ENCODE measurements at regions not wholly inside any gene's neighbourhood (a gene's known extent, or its start where the extent isn't known, plus 50 kb on each side); places are given as distances from the start of the nearest gene placed in this dataset. TPM values are rescaled to one million over a fixed set of nuclear protein-coding genes. Genes with fewer than 3 reads are reported as not detected.

GRCh38 chr7:50836646-50837045, 54.0 kb upstream of the GRB10 start:
- DNase-seq (ENCODE audit: extremely low spot score in 2 of 2), result no peak
- TF ChIP-seq POLR2A (IDR thresholded peaks at IDR 0.05) (no peak), CTCF (IDR thresholded peaks at IDR 0.05) (no peak), POLR2AphosphoS5 (IDR thresholded peaks at IDR 0.05; ENCODE audit: insufficient read depth in 1 of 2, low read depth in 1 of 2) (no peak)
- intact Hi-C loops (cut with DNase I), result no loop called here
- Histone ChIP-seq H3K36me3 (no peaks in the 10 kb centered on the region), H3K27me3 (no peaks in the 10 kb centered on the region), H3K4me1 (no peaks in the 10 kb centered on the region), H3K27ac (no peak overlapping the region), H3K4me3 (no peak overlapping the region), H3K9me3 (no peaks in the 10 kb centered on the region)

- Histone ChIP-seq H3K36me3 (no peaks in the 10 kb centered on the region), H3K9me3 (no peaks in the 10 kb centered on the region), H3K27me3 (no peaks in the 10 kb centered on the region), H3K27ac (no peak overlapping the region), H3K4me3 (no peak overlapping the region), H3K4me1 (no peaks in the 10 kb centered on the region)
- DNase-seq (ENCODE audit: extremely low spot score in 2 of 2), result no peak
- TF ChIP-seq POLR2AphosphoS5 (IDR thresholded peaks at IDR 0.05; ENCODE audit: insufficient read depth in 1 of 2, low read depth in 1 of 2) (no peak), CTCF (IDR thresholded peaks at IDR 0.05) (no peak), POLR2A (IDR thresholded peaks at IDR 0.05) (no peak)
- intact Hi-C loops (cut with DNase I), result no loop called here
Measured at GRCh38 chr7:50835156-50835555, 52.5 kb upstream of the GRB10 start.

GRCh38 chr7:50834679-50835078, 52.0 kb upstream of the GRB10 start:
- Histone ChIP-seq H3K36me3 (no peaks in the 10 kb centered on the region), H3K9me3 (no peaks in the 10 kb centered on the region), H3K27me3 (no peaks in the 10 kb centered on the region), H3K4me3 (no peak overlapping the region), H3K4me1 (no peaks in the 10 kb centered on the region), H3K27ac (no peak overlapping the region)
- intact Hi-C loops (cut with DNase I), result no loop called here
- no peak for DNase-seq (ENCODE audit: extremely low spot score in 2 of 2)
- TF ChIP-seq CTCF (IDR thresholded peaks at IDR 0.05) (no peak), POLR2A (IDR thresholded peaks at IDR 0.05) (no peak), POLR2AphosphoS5 (IDR thresholded peaks at IDR 0.05; ENCODE audit: insufficient read depth in 1 of 2, low read depth in 1 of 2) (no peak)

DNA sequence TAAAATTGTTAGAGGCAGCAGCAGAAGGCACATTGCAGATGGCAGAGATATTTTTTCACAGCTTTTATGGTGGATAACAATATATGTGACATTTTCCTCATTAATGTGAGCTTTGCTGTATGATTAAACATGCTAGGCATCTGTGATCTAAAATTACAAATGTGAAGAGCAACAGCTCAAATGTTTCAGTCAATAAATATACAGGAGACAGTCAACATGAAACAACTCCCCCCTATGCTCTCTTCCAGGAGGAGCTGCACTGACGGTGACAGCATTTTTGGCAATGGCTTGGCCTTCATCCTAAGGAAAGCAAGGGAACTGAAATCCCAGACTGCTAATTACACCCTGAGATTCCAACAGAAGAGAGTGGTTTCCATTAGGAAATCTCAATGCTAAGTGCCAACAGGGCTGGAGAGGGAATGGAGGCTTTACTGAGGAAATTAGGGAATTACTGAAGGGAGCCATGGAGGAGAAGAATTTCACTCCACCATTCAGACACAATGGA, 51.4 kb upstream of the GRB10 start:
- Histone ChIP-seq H3K27ac (no peak overlapping the region), H3K4me1 (no peaks in the 10 kb centered on the region), H3K36me3 (no peaks in the 10 kb centered on the region), H3K27me3 (no peaks in the 10 kb centered on the region), H3K4me3 (no peak overlapping the region), H3K9me3 (no peaks in the 10 kb centered on the region)
- no peak for TF ChIP-seq POLR2A (IDR thresholded peaks at IDR 0.05)
- TF ChIP-seq CTCF (IDR thresholded peaks at IDR 0.05), result no peak
- no peak for TF ChIP-seq POLR2AphosphoS5 (IDR thresholded peaks at IDR 0.05; ENCODE audit: insufficient read depth in 1 of 2, low read depth in 1 of 2)
- intact Hi-C loops (cut with DNase I), result no loop called here
- DNase-seq (ENCODE audit: extremely low spot score in 2 of 2), result no peak

DNA sequence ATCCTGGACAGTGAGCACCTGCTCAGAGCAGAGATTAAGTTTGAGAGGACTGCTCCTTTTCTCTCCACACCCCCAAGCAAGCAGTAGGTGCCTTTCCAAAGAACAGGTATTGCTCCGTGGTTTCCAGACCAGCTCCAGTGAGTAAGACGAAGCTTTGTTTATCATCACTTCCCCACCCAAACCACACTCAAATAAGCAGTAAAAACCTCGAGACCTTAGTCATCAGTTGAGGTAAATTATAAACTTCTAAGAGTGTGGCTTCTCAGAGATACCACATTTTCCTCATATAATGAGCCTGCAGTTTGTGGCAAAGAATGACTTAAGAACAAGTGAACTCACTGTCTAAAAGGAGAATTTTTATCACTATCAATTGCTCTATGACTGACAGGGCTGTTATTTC, 50.0 kb upstream of the GRB10 start:
- Histone ChIP-seq H3K4me1 (no peaks in the 10 kb centered on the region), H3K27ac (no peak overlapping the region), H3K36me3 (no peaks in the 10 kb centered on the region), H3K27me3 (no peaks in the 10 kb centered on the region), H3K4me3 (no peak overlapping the region), H3K9me3 (no peaks in the 10 kb centered on the region)
- TF ChIP-seq CTCF (IDR thresholded peaks at IDR 0.05), result no peak
- TF ChIP-seq POLR2AphosphoS5 (IDR thresholded peaks at IDR 0.05; ENCODE audit: insufficient read depth in 1 of 2, low read depth in 1 of 2), result no peak
- no peak for TF ChIP-seq POLR2A (IDR thresholded peaks at IDR 0.05)
- DNase-seq (ENCODE audit: extremely low spot score in 2 of 2), result no peak
- intact Hi-C loops (cut with DNase I), result no loop called here

Small RNA genes in the stretch of these regions (small RNA-seq; reads per million reads assigned to genes)
- gene AC009296.1, result not detected
- gene RF00394, result not detected

Data from vagina (tissue), 2 donors.